Pancreas (tissue), 10 donors: ENCODE measurements at regions not wholly inside any gene's neighbourhood (a gene's known extent, or its start where the extent isn't known, plus 50 kb on each side); places are given as distances from the start of the nearest gene placed in this dataset.

ENCODE experiments used
- ATAC-seq, 4 donors: fragments of 200-7000 bp; cut with Tn5 transposase; one replicate each; pipeline versions ENCODE4 v1.8.0 to v1.9.1; 2020; ENCODE audit warnings: mild to moderate bottlenecking in 4 of 4, moderate library complexity in 4 of 4
- DNase-seq, 6 donors: peaks; one replicate each; pipeline ENCODE4 v3.0.0-alpha.2; 2020
- FAIRE-seq: peaks from 2 replicates; lab custom pipeline; 2012; peaks lifted over from hg19 to GRCh38; lab: Jason Lieb, UNC
- H3K27ac ChIP-seq, 4 donors: fragments of 200-600 bp; sonication (generic); 1 replicate in 3 of 4; 2 replicates in 1 of 4; pipeline versions ENCODE4 v1.5.0 to v1.8.0; 2020
- H3K27me3 ChIP-seq, 4 donors: fragments of 200-600 bp; one replicate each; pipeline ENCODE4 v1.8.0; 2021
- H3K36me3 ChIP-seq, 3 donors: fragments of 200-600 bp; sonication (generic) in 1 of 3; one replicate each; pipeline versions ENCODE4 v1.5.0 to v1.8.0; 2020 to 2021
- H3K4me1 ChIP-seq, 3 donors: fragments of 200-600 bp; one replicate each; pipeline ENCODE4 v1.8.0; 2021
- H3K4me3 ChIP-seq, 4 donors: fragments of 200-600 bp; sonication (generic) in 2 of 4; one replicate each; pipeline versions ENCODE4 v1.5.0 to v1.8.0; 2020 to 2021
- H3K9me3 ChIP-seq, 4 donors: fragments of 200-600 bp; one replicate each; pipeline ENCODE4 v1.8.0; 2021
- CTCF ChIP-seq, 4 donors: fragments of 200-600 bp; sonication (generic) in 3 of 4; IDR thresholded peaks; one replicate each; pipeline versions ENCODE4 v1.5.0 to v1.8.0; 2021; ENCODE audit warnings: antibody characterized with exemption in 4 of 4
- WGBS, 2 donors: extraction: QIAGEN DNeasy Blood & Tissue Kit; methylation state at CpG; one replicate each; pipeline ENCODE4 v1.1.7; 2013; 5-methylcytosine and 5-hydroxymethylcytosine counted together
- intact Hi-C, 3 donors: fragments of 100-400 bp; cut with DNase I; formaldehyde crosslinking; loops; one replicate each; pipeline versions ENCODE4 v1.11.1 to v1.14.2; 2022
- donor health status: healthy with polysubstance abuse.
- donor health status: DM: no; HTN: no; CAD: no; lungs with moderate emphysema.
- donor health status: DM: no; HTN: no; CAD: no.
- donor health status: control.
- donor health status: control.
- donor health status: Bipolar disorder and iron deficiency.
- donor health status: DM: yes; HTN: yes; CAD: no.
- donor health status: DM: no; HTN: no; CAD: no.
- donor health status: DM: no; HTN: no; CAD: no.
- donor health status: DM: yes; HTN: yes; CAD: no.

GRCh38 chr22:49394116-49394785 lies 433.4 kb downstream of the BRD1 start:
- H3K36me3 ChIP-seq, result no peaks in the 10 kb centered on the region
- TF ChIP-seq CTCF (IDR thresholded peaks at IDR 0.05), result no peak
- intact Hi-C loops, result no loop called here
- ATAC-seq (no peak), DNase-seq (no peak), FAIRE-seq (no peak)
- 64 to 65% methylated on average over 7 of the region's 7 CpGs for WGBS, 2 donors
- peaks cover 0 to 5% (median 0%) of the 10 kb centered on the region in 4 donors for H3K27me3 ChIP-seq
- no peaks in the 10 kb centered on the region for H3K9me3 ChIP-seq
- no peak overlapping the region for H3K4me3 ChIP-seq
- H3K4me1 ChIP-seq, result no peaks in the 10 kb centered on the region
- no peak overlapping the region for H3K27ac ChIP-seq

GRCh38 chr22:49393526-49393925 lies 434.1 kb downstream of the BRD1 start:
- intact Hi-C loops, result no loop called here
- ATAC-seq, result no peak
- no peaks in the 10 kb centered on the region for H3K9me3 ChIP-seq
- no peaks in the 10 kb centered on the region for H3K4me1 ChIP-seq
- DNase-seq, result no peak
- TF ChIP-seq CTCF (IDR thresholded peaks at IDR 0.05), result no peak
- H3K4me3 ChIP-seq, result no peak overlapping the region
- no peak for FAIRE-seq
- no peak overlapping the region for H3K27ac ChIP-seq
- H3K36me3 ChIP-seq, result no peaks in the 10 kb centered on the region
- 51 to 65% methylated on average over 7 of the region's 7 CpGs for WGBS, 2 donors
- H3K27me3 ChIP-seq, result peaks cover 0 to 5% (median 0%) of the 10 kb centered on the region in 4 donors

- FAIRE-seq, result no peak
- H3K36me3 ChIP-seq, result no peaks in the 10 kb centered on the region
- no peaks in the 10 kb centered on the region for H3K4me1 ChIP-seq
- 46 to 56% methylated on average over 12 of the region's 12 CpGs for WGBS, 2 donors
- no peaks in the 10 kb centered on the region for H3K9me3 ChIP-seq
- no peak for ATAC-seq
- no peak for DNase-seq
- no peak for TF ChIP-seq CTCF (IDR thresholded peaks at IDR 0.05)
- no peak overlapping the region for H3K27ac ChIP-seq
- H3K4me3 ChIP-seq, result no peak overlapping the region
- intact Hi-C loops, result no loop called here
- peaks cover 0 to 5% (median 0%) of the 10 kb centered on the region in 4 donors for H3K27me3 ChIP-seq
Observed at GRCh38 chr22:49392841-49393510, 434.7 kb downstream of the BRD1 start.

GRCh38 chr22:49392247-49392646 lies 435.4 kb downstream of the BRD1 start:
- intact Hi-C loops, result no loop called here
- ATAC-seq, result no peak
- H3K27me3 ChIP-seq, result peaks cover 0 to 5% (median 0%) of the 10 kb centered on the region in 4 donors
- H3K4me1 ChIP-seq, result no peaks in the 10 kb centered on the region
- H3K27ac ChIP-seq, result no peak overlapping the region
- DNase-seq, result no peak
- no peak for FAIRE-seq
- no peak for TF ChIP-seq CTCF (IDR thresholded peaks at IDR 0.05)
- H3K36me3 ChIP-seq, result no peaks in the 10 kb centered on the region
- no peak overlapping the region for H3K4me3 ChIP-seq
- H3K9me3 ChIP-seq, result no peaks in the 10 kb centered on the region
- WGBS, 2 donors, result 50 to 61% methylated on average over 6 of the region's 6 CpGs

GRCh38 chr22:49391436-49391835 lies 436.2 kb downstream of the BRD1 start:
- Histone ChIP-seq H3K27me3 (peaks cover 0 to 5% (median 0%) of the 10 kb centered on the region in 4 donors), H3K4me3 (no peak overlapping the region), H3K36me3 (no peaks in the 10 kb centered on the region), H3K9me3 (no peaks in the 10 kb centered on the region), H3K4me1 (no peaks in the 10 kb centered on the region), H3K27ac (no peak overlapping the region)
- no peak for TF ChIP-seq CTCF (IDR thresholded peaks at IDR 0.05)
- intact Hi-C loops, result no loop called here
- 63 to 71% methylated on average over 18 of the region's 18 CpGs for WGBS, 2 donors
- FAIRE-seq, result no peak
- no peak for ATAC-seq
- no peak for DNase-seq
